RWPE2 (cell line): ENCODE measurements at regions not wholly inside any gene's neighbourhood (a gene's known extent, or its start where the extent isn't known, plus 50 kb on each side); places are given as distances from the start of the nearest gene placed in this dataset.

Experiments used
- ATAC-seq: fragments of 200-7000 bp; cut with Tn5 transposase; 3 replicates; pipeline ENCODE4 v1.9.1; 2021; ENCODE audit warnings: low read depth
- DNase-seq: peaks from one replicate; pipeline ENCODE4 v3.0.0-alpha.2; 2020; ENCODE audit warnings: low spot score
- H3K27ac ChIP-seq: fragments of 450-650 bp; 2 replicates; pipeline ENCODE4 v1.5.1; 2017; ENCODE audit warnings: mild to moderate bottlenecking; ENCODE audit not compliant: poor library complexity, severe bottlenecking
- H3K27me3 ChIP-seq: fragments of 250-450 bp; sonication (Bioruptor Pico); 2 replicates; pipeline ENCODE4 v1.5.1; 2021; ENCODE audit warnings: mild to moderate bottlenecking, moderate library complexity; ENCODE audit not compliant: insufficient read depth, poor library complexity, severe bottlenecking
- H3K36me3 ChIP-seq: fragments of 250-450 bp; sonication (Bioruptor Pico); 2 replicates; pipeline ENCODE4 v1.5.1; 2020; ENCODE audit warnings: low read depth, mild to moderate bottlenecking, moderate library complexity
- H3K4me1 ChIP-seq: fragments of 250-450 bp; sonication (Bioruptor Pico); 2 replicates; pipeline ENCODE4 v1.5.1; 2021; ENCODE audit warnings: mild to moderate bottlenecking, moderate library complexity; ENCODE audit not compliant: insufficient read depth, poor library complexity, severe bottlenecking
- H3K4me3 ChIP-seq: fragments of 250-450 bp; sonication (Bioruptor Pico); 2 replicates; pipeline ENCODE4 v1.5.1; 2021; ENCODE audit warnings: mild to moderate bottlenecking, moderate library complexity; ENCODE audit not compliant: severe bottlenecking
- H3K9me3 ChIP-seq: fragments of 250-450 bp; sonication (Bioruptor Pico); 2 replicates; pipeline ENCODE4 v1.5.1; 2021; ENCODE audit warnings: mild to moderate bottlenecking, moderate library complexity; ENCODE audit not compliant: severe bottlenecking
- TF ChIP-seq, protein P1 (sequence below): fragments of 450-650 bp; IDR thresholded peaks from one replicate; pipeline ENCODE4 v1.5.1; 2017; ENCODE audit warnings: mild to moderate bottlenecking, moderate library complexity; ENCODE audit not compliant: poor library complexity, severe bottlenecking

GRCh38 chr10:65312876-65313275, 1613.0 kb upstream of the LRRTM3 start:
- ATAC-seq (no peak), DNase-seq (no peak)
- no peak overlapping the region for H3K4me3 ChIP-seq
- TF ChIP-seq, protein P1, sequence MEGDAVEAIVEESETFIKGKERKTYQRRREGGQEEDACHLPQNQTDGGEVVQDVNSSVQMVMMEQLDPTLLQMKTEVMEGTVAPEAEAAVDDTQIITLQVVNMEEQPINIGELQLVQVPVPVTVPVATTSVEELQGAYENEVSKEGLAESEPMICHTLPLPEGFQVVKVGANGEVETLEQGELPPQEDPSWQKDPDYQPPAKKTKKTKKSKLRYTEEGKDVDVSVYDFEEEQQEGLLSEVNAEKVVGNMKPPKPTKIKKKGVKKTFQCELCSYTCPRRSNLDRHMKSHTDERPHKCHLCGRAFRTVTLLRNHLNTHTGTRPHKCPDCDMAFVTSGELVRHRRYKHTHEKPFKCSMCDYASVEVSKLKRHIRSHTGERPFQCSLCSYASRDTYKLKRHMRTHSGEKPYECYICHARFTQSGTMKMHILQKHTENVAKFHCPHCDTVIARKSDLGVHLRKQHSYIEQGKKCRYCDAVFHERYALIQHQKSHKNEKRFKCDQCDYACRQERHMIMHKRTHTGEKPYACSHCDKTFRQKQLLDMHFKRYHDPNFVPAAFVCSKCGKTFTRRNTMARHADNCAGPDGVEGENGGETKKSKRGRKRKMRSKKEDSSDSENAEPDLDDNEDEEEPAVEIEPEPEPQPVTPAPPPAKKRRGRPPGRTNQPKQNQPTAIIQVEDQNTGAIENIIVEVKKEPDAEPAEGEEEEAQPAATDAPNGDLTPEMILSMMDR, result no peak
- H3K36me3 ChIP-seq, result no peaks in the 10 kb centered on the region
- no peak overlapping the region for H3K27ac ChIP-seq
- no peaks in the 10 kb centered on the region for H3K4me1 ChIP-seq
- no peaks in the 10 kb centered on the region for H3K27me3 ChIP-seq
- H3K9me3 ChIP-seq, result no peaks in the 10 kb centered on the region

DNA sequence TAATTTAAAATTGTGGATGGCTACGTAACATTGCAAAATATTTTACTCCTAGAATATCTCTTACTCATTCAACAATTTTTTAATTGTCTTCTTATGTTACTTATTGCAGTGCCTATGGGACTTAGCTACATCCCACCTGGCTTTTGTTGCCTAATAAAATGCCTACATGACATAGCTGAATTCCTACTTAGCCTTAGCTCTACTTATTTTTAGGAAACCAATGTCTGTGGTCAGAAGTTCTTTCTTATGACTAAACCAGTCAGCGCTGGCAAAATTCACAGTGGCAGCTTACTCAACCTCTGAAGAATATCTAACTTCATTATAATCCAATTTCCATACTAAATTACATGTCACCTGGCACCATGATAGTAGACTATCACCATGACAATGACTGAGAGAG, 1612.4 kb upstream of the LRRTM3 start:
- Histone ChIP-seq H3K27me3 (no peaks in the 10 kb centered on the region), H3K9me3 (no peaks in the 10 kb centered on the region), H3K36me3 (no peaks in the 10 kb centered on the region), H3K4me3 (no peak overlapping the region), H3K4me1 (no peaks in the 10 kb centered on the region), H3K27ac (no peak overlapping the region)
- ATAC-seq (no peak), DNase-seq (no peak)
- TF ChIP-seq, protein P1, result no peak

DNA sequence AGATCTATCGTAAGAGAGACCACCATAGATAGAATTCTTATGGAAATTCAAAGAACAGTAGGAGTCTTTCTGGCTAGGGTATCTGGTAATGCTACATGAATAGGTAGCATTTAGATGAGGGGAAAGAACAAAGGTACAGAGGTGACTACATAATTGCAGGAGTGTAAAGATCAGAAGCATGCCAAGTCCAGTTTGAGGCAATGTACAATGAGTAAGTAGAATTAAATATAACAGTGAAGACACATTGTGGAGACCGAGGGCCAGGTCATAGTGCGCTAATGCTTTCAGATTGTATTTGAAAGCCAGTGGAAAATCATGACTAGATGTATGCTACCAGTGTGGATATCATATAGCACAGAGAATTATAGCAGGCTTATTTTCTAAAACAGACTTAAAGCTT, 1611.6 kb upstream of the LRRTM3 start:
- TF ChIP-seq, protein P1, result no peak
- no peak overlapping the region for H3K4me3 ChIP-seq
- H3K27me3 ChIP-seq, result no peaks in the 10 kb centered on the region
- H3K9me3 ChIP-seq, result no peaks in the 10 kb centered on the region
- no peak overlapping the region for H3K27ac ChIP-seq
- no peak for ATAC-seq
- no peaks in the 10 kb centered on the region for H3K36me3 ChIP-seq
- DNase-seq, result no peak
- H3K4me1 ChIP-seq, result no peaks in the 10 kb centered on the region

DNA sequence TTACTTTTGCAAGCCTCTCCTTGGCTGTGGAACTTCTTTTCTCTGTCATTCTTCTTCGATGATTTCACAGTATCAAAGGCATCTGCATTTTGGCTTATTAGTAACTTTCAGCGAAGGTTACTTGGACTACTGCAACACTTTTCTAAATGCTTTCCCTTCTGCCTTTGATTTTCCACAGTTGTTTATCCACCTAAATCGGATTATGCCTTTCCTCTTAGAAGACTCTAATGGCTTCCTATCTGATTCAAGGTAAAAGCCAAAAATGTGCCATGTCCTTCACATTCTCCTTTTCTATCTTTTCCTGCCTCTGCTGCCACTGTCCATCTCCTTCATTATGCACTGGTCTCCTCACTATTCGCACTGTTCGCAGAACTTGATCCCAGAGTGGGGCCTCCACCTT, 1606.3 kb upstream of the LRRTM3 start:
- H3K4me1 ChIP-seq, result no peaks in the 10 kb centered on the region
- H3K9me3 ChIP-seq, result no peaks in the 10 kb centered on the region
- H3K36me3 ChIP-seq, result no peaks in the 10 kb centered on the region
- H3K27ac ChIP-seq, result no peak overlapping the region
- TF ChIP-seq, protein P1, result no peak
- H3K4me3 ChIP-seq, result no peak overlapping the region
- ATAC-seq (no peak), DNase-seq (no peak)
- no peaks in the 10 kb centered on the region for H3K27me3 ChIP-seq

- Histone ChIP-seq H3K4me3 (no peak overlapping the region), H3K36me3 (no peaks in the 10 kb centered on the region), H3K4me1 (no peaks in the 10 kb centered on the region), H3K9me3 (no peaks in the 10 kb centered on the region), H3K27me3 (no peaks in the 10 kb centered on the region), H3K27ac (no peak overlapping the region)
- ATAC-seq, result no peak
- TF ChIP-seq, protein P1, result no peak
- DNase-seq, result no peak
Observed at GRCh38 chr10:65320236-65321026, 1605.4 kb upstream of the LRRTM3 start.
